Fibroblast of the conjunctiva (primary cell): ENCODE measurements at regions not wholly inside any gene's neighbourhood (a gene's known extent, or its start where the extent isn't known, plus 50 kb on each side); places are given as distances from the start of the nearest gene placed in this dataset.

Source experiments
- DNase-seq: peaks from one replicate; pipeline ENCODE4 v3.0.0-alpha.2; 2010; ENCODE audit warnings: low read depth

- DNase-seq = peak; percentile 20
Observed at GRCh38 chrX:45400027-45400779, 199.5 kb upstream of the DIPK2B start.

GRCh38 chrX:45385757-45386156, 185.1 kb upstream of the DIPK2B start:
- DNase-seq = no peak

GRCh38 chrX:45381841-45382240, 181.2 kb upstream of the DIPK2B start:
- DNase-seq = no peak

- DNase-seq = no peak
Observed at GRCh38 chrX:45381366-45381765, 180.7 kb upstream of the DIPK2B start.

GRCh38 chrX:45379236-45379635, 178.6 kb upstream of the DIPK2B start:
- no peak for DNase-seq

GRCh38 chrX:45372151-45372550, 171.5 kb upstream of the DIPK2B start:
- no peak for DNase-seq

GRCh38 chrX:45368705-45369104, 168.0 kb upstream of the DIPK2B start:
- no peak for DNase-seq

GRCh38 chrX:45363596-45363995, 162.9 kb upstream of the DIPK2B start:
- no peak for DNase-seq

GRCh38 chrX:45360571-45360970, 159.9 kb upstream of the DIPK2B start:
- no peak for DNase-seq

- no peak for DNase-seq
Observed at GRCh38 chrX:45358392-45358791, 157.7 kb upstream of the DIPK2B start.

GRCh38 chrX:45353456-45353855, 152.8 kb upstream of the DIPK2B start:
- DNase-seq = no peak

GRCh38 chrX:45352611-45353010, 151.9 kb upstream of the DIPK2B start:
- no peak for DNase-seq

- peak; percentile 39 for DNase-seq
Observed at GRCh38 chrX:45351478-45351877, 150.8 kb upstream of the DIPK2B start.

- no peak for DNase-seq
Observed at GRCh38 chrX:45348296-45348695, 147.6 kb upstream of the DIPK2B start.

GRCh38 chrX:45347877-45348276, 147.2 kb upstream of the DIPK2B start:
- peak; percentile 10 for DNase-seq

- peak; percentile 46 for DNase-seq
Observed at GRCh38 chrX:45344594-45344993, 143.9 kb upstream of the DIPK2B start.

- no peak for DNase-seq
Observed at GRCh38 chrX:45329217-45329616, 128.5 kb upstream of the DIPK2B start.

- DNase-seq = no peak
Observed at GRCh38 chrX:45324941-45325340, 124.3 kb upstream of the DIPK2B start.

- DNase-seq = no peak
Observed at GRCh38 chrX:45323387-45323786, 122.7 kb upstream of the DIPK2B start.

GRCh38 chrX:45322820-45323219, 122.1 kb upstream of the DIPK2B start:
- no peak for DNase-seq

- peak; percentile 74 for DNase-seq
Observed at GRCh38 chrX:45322382-45322781, 121.7 kb upstream of the DIPK2B start.

- no peak for DNase-seq
Observed at GRCh38 chrX:45320191-45320590, 119.5 kb upstream of the DIPK2B start.

GRCh38 chrX:45309801-45310200, 109.1 kb upstream of the DIPK2B start:
- no peak for DNase-seq

GRCh38 chrX:45309096-45309495, 108.4 kb upstream of the DIPK2B start:
- no peak for DNase-seq
